GM18861 (cell line): ENCODE measurements at regions not wholly inside any gene's neighbourhood (a gene's known extent, or its start where the extent isn't known, plus 50 kb on each side); places are given as distances from the start of the nearest gene placed in this dataset.
A peak's percentile ranks its signal among the peaks of the same experiment; 100 is the strongest.
"Not testable (repeated sequence)": the region's sequence is repeated elsewhere in the genome, so short reads cannot be mapped to it uniquely, and the experiment has no call there.

Experiments
- ATAC-seq: cut with Tn5 transposase; IDR thresholded peaks from one replicate; pipeline ENCODE4 v1.9.1; 2021; ENCODE audit not compliant: unreplicated experiment

DNA sequence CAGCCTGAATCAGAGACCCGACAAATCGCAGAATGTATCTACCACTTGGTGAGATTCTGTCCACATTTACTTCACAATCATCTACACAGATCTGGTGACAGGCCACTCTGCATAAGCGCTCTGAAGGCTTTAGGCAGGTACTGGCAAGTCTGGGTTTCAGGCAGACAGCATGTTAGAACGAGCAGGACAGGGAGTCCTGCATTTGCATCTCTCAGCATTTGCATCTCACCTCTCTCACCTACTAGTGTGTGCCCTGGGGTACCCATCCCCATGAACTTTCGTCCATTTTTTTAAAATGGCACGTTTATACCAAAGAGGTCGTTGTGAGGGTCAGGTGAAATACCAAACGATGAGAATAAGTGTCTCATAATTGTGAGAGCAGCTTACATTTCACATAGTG, 108.2 kb downstream of the SPATA31A1 start:
- ATAC-seq = not testable (repeated sequence)

GRCh38 chr9:39464122-39464777, 108.8 kb downstream of the SPATA31A1 start:
- ATAC-seq = peak; percentile 96

GRCh38 chr9:39474499-39474898, 119.0 kb downstream of the SPATA31A1 start:
- ATAC-seq = peak; percentile 100

DNA sequence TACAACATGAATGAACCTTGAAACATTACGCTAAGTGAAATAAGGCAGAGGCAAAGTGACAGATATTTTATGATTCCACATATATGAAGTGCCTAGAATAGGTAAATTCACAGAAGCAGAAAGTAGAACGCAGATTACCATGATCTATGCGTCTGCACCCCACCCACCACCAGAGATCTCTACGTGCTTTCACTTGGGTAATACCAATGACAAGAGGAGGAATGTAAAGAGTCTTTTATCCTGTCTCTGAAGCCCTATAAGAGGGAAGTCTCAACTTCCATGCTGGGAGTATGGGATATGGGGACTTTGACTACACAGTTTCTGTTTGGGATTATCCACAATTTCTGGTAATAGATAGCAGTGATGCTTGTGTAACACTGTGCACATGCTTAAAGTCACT, 127.6 kb downstream of the SPATA31A1 start:
- ATAC-seq = not testable (repeated sequence)

GRCh38 chr9:39483880-39484279, 128.4 kb downstream of the SPATA31A1 start:
- peak; percentile 18 for ATAC-seq

GRCh38 chr9:39484292-39484691, 128.8 kb downstream of the SPATA31A1 start:
- peak; percentile 77 for ATAC-seq

DNA sequence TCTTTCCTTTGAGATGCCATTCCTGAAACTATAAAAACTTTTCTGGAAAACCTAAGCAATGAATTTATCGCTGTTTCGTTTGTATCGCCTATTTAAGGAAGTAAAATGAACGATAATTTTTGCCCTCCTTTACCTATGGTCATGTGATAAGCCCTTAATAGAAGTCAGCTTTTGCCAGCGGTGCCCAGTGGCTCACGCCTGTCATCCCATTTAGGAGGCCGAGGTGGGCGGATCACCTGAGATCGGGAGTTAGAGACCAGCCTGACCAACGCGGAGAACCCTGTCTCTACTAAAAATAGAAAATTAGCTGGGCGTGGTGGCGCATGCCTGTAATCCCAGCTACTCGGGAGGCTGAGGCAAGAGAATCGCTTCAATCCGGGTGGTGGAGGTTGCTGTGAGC, 132.0 kb downstream of the SPATA31A1 start:
- not testable (repeated sequence) for ATAC-seq

DNA sequence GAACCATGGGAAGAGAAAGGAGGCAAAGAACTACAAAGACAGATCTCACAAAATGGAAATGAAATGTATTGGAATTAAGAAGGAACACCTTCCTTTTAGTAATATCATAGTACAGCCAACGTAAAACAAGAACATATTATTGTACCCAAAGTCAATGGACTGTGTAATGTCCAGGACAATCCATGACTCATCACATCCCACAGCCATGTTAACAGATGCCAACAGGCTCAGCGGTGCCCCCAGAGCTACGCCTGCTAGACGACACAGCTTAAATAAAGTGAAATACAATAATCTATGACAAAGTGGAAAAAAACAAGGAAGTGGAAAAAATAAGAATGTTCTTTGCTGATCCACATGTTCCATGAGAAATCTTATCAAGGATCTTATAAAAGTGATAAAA, 140.8 kb downstream of the SPATA31A1 start:
- ATAC-seq = not testable (repeated sequence)

GRCh38 chr9:39503178-39503577, 147.7 kb downstream of the SPATA31A1 start:
- ATAC-seq = not testable (repeated sequence)

GRCh38 chr9:39527387-39528029, 172.0 kb downstream of the SPATA31A1 start:
- not testable (repeated sequence) for ATAC-seq

DNA sequence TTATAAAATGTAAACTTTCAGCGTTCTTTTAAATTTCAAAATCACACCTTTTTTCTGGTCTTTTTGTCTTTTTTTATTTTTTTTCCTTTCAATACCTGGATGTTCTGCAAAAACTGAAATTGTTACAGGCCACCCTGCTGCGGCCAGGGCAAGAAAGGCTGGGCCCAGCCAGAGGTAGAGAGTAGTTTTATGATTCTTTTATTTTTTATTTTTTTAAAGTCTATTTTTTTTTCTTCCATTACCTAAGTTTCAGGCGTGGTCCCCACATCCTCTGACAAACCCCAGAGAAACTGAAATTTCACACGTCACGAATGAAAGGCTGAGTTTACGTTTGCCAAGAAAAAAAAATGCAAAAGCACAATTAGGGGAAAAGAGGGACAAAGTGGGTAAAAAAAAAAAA, 177.1 kb downstream of the SPATA31A1 start:
- ATAC-seq = not testable (repeated sequence)

- not testable (repeated sequence) for ATAC-seq
Measured at GRCh38 chr9:39533001-39533762, 177.7 kb downstream of the SPATA31A1 start.

- ATAC-seq = not testable (repeated sequence)
Measured at GRCh38 chr9:39533763-39534548, 178.5 kb downstream of the SPATA31A1 start.

DNA sequence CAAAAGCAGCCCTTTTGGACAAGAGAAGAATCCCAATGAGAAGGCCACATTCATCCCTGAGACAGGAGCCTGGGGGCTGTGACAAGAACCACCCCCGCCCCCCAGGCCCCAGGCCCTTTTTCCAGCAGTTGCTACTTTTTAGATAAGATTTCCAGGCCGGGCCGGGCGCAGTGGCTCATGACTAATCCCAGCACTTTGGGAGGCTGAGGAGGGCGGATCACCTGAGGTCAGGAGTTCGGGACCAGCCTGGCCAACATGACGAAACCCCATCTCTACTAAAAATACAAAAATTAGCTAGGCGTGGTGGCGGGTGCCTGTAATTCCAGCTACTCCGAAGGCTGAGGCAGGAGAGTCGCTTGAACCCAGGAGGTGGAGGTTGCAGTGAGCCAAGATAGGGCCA, 179.4 kb downstream of the SPATA31A1 start:
- not testable (repeated sequence) for ATAC-seq

DNA sequence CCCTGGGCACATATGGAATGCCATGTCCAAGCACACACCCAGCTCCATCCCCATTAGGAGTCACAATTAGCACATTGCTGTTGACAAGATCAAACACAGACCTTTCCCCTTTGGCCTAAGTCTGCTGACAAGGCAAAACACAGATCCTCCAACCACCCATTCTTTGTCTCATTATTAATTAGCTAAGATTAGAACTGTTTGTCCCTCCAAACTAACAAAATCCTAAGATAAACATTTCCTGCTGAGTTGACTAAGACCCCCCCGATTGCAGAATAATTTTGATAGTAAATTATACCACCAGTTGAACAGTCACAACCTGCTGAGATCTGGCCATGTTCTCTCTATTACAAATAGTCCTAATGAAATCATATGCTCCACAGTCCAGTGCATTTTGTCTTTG, 186.7 kb downstream of the SPATA31A1 start:
- ATAC-seq = not testable (repeated sequence)

DNA sequence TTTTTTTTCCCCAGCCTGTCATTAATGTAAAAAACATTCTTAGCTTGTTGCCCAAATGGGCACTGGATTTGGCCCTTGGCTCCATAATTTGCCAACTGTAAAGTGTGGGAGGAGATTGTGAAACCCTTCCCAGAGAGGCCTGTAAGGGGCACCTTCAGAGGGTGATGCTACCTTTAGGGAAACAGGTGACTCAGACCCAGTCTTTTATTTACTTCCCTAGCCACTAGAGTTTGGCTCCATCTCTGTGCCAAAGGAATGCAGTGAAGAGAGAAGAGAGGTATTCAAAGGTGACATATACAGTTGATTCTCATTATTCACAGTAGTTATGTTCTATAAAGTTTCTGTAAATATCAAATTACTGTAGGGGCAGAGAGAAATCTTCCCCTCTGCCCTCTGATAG, 189.6 kb downstream of the SPATA31A1 start:
- ATAC-seq = not testable (repeated sequence)

DNA sequence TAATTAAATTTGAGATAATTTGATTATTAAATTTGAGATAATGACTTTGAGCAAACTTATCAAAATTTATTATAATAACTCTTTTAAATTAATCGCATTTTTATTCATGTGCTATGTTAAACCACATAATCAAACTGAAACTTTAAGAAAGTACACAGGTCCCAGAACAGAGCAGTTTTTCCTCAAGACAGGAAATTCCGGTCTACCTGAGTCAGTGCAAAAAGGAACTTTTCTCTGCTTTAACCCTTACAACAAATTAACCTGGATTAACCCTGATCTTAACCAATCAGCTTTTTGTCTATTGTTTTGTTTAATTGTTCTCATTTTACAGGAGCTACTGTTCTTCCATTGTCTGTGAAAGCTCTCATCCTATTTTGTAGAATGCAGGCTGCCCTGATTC, 195.1 kb downstream of the SPATA31A1 start:
- not testable (repeated sequence) for ATAC-seq

DNA sequence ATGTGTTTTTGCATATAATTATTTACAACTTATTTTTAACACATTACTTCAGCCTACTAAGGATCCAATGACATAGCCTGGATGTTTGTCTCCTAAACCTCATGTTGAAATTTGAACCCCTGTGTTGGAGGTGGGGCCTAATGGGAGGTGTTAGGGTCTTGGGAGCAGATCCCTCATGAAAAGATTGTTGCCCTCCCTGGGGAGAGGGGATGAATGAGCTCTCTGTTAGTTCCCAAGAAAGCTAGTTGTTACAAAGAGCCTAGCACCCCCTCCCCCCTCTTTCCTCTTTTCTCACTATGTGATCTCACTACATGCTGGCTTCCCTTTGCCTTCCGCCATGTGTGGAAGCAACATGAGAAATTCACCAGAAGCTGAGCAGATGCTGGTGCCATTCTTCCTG, 196.1 kb downstream of the SPATA31A1 start:
- ATAC-seq = not testable (repeated sequence)

- not testable (repeated sequence) for ATAC-seq
Measured at GRCh38 chr9:39552242-39552881, 196.9 kb downstream of the SPATA31A1 start.

GRCh38 chr9:39554352-39554751, 198.9 kb downstream of the SPATA31A1 start:
- not testable (repeated sequence) for ATAC-seq
